ENCODE measurements at regions not wholly inside any gene's neighbourhood (a gene's known extent, or its start where the extent isn't known, plus 50 kb on each side); places are given as distances from the start of the nearest gene placed in this dataset.

DNA sequence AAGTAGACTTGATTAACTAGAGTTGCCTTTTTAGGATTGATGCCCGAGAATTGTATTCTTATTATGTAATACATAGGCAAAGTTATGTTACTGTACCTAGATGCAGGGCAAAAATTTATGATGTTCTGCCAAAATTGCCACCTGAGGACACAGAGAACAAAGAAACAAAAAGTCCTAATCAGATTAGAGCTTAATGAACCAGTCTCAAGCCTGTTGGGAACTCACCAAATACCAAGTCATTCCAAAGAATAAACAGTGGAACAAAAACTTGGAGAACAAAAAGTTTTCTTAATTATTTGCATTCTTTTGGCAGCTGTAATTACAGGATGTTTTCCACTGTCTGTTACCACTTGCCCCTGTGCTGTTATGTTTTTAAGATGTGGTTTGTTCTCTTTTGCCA is 154.7 kb upstream of the SGK1 start:
- DNase-seq, result no peak

DNA sequence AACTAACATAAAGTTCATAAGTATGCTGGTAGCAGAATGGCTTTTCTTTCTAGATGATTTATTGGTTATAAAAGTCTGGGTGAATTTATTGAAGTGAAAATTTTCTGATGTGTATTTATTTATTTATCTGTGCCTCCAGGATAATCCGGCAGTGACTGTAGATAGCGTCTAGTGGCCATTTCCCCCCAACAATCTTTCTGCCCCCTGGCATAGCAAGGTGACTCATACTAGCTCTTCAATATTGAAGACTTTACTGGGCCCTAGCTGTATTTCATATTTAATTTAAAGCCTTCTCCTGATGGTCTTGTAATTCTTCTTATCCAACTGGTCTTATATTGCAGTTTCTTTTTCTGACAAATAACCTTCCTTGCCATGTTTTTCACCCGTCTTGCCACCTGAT is 154.1 kb upstream of the SGK1 start:
- no peak for DNase-seq

DNA sequence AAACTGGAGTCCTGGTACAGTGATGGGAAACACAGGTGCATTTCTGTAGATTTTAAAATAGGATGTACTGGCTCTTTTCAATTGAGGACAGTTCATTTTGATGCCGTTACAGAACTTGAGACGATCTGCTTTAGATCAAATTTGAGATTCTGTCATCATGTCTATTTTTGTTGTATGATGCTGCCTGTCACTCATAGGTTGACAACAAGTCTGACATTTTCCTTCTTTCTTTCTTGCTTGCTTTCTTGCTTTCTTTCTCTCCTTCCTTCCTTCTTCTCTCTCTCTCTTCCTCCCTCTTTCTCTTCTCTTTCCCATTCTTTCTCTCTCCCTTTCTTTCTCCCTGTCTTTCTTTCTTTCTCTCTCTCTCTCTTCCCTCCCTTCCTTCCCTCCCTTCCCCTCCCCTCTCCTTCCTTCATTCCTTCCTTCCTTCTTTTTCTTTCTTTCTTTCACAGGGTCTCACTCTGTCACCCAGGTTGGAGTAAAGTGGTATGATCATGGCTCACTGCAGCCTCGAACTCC is 152.6 kb upstream of the SGK1 start:
- DNase-seq, result no peak

DNA sequence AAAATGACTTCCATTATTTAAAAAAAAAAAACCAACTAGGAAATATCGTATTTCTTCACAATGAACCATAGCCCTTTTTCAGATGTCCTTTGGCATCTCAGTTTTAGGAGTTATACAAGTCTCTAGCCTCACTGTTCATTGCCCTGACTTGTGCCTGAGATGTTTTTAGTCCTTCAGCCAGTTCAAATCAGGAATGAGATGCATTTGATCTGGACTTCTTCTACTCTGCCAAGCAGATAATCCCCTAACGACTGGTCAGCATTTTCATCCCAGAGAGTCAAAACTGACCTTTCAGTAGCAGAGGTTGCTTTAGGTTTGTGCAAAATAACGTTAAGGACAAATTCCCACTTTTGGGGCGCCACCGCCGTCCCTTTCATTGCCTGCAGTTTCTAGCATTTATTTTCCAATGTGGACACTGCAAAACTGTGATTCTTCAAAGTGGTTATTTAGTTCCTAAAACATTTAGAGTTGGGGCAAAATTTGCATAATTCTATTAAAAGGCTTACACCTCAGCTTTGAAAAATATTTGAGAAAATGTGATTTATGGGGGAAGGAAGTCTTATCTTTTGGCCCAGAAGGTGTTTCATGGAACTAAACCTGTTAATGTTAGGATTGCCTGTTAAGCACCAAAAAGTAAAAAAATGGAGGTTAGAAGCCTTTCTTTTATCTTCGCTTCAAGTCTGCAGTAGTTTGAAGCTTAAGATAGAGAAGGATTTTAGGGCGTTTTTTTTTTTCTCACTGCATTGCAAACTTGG is 152.0 kb upstream of the SGK1 start:
- DNase-seq, result no peak

DNA sequence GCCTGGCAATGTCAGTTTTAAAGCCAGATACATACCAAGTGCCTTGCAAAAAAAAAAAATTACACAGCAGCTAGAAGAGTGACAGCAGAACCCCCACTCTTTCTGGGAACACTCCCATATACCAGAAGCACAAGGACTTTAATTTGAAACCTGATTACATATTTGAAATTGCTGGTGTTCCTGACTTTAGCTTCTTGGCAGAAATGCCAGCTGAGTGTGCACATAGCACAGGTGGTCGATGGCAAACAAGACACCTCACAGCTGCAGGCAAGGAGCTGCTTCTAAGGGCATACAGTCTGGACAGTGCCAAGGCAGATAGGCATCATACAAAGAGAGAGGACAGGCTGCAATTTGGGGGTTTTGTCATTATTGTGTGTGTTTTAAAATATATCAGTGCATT is 150.7 kb upstream of the SGK1 start:
- DNase-seq, result no peak

DNA sequence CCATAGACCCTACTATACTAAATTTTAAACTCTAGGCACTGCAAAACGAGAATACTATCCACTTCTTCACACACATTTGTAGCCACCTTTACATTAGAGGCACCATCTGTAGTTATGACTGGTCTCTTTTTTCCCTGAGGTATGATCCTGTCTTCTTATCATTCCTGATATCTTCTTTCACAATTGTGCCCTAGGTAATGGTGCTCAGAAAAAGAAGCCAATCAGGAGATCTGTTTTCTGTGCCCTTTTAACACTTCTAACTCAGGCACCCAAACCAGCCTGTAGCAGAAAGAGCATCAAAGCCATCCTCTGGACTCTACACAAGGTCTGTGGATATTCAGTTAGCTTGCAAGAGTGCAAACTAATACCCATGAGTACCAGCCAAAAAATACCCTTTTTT is 149.7 kb upstream of the SGK1 start:
- no peak for DNase-seq

DNA sequence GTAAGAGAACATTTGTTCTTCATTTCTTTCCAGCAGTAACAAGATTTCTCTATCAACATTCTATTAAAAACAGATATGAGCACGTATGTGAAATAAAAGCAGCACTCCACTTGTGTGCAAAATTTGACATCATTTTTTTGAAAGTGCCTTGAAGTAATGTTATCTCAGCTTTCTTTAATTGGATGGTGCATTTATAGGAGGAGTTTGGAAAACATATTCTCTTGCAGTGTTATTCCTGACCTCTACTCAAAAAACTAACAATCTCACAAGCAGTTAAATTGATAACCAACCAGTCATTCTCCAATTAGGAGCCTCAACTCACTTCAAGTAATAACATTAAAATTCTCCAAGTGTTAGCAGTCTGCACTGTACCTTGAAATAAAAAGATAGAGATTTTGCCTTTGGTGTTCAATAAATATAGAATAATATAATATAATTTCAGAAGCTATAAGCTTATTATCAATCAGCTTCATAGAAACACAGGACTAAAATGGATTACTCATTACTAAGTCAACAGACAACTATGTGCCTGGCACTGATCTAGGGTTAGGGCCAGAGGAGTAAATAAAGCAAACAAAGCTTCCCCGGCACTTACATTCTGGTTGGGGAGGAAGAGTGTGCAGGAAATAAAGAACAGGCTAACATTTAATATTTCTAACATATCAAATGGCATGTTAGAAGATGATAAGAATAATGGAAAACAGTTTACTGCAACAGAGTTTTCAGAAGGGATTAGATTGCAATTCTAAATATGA is 149.0 kb upstream of the SGK1 start:
- DNase-seq, result no peak

DNA sequence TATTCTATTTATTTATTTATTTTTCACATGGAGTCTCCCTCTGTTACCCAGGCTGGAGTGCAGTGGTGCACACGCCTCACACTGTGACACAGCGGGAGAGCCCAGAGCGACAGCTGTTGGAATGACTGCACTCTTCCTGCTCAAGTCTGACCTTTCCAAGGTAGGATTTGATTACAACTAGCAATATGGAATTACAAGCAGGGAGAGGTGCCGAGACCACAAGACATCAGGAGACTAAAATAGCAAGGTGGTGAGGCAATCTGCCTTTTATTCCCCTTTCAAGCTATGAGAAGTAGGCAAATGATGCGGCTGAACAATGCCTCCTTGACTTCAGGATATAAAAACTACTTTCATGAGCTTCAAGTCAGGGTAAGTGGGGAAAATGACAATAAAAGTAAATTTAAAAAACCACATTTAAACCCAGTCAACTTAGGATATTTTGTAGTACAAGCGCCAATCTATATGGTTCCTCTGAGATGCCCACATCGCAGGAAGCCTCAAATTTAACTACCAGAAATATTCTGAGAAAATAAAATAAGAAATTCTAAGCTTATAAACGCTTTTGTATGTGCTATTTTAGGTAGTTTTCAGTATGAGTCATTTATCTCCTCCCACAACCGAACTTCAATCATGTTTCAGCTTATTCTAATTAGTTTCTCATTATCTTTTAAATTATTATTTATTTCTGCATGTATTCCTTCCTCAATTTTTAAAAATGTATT is 146.9 kb upstream of the SGK1 start:
- no peak for DNase-seq

DNA sequence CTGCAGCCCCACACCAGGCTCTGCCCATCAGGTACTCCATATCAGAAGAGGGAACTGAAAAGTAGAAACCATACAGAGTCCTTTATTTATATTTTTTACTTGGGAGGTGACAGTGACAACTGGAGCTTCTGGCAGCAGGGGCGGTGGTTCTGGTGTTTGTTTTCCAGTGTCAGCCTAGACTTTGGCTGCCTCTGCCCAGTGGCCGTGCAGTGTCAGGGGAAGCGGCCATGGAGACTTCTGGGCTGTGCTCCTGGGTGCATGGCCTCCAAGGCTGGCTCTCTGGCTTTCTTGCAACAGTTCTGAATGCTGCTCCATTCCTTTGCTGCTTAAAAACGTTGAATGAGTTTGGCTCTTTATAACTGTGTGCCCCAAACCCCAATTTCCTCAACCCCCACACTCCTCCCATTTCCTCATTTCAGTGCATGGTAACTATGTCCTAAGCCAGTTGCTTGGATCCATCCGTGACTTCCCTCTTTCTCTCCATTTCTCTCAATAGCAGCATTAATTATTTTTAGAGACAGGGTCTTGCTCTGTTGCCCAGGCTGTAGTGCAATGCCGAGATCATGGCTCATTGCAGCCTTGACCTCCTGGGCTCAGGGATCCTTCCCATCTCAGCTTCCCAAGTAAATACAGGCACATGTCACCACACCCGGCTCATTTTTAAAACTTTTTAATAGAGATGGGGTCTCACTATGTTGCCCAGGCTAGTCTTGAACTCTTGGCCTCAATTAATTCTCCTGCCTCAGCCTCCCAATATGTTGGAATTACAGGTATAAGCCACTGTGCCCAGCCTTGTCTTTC is 141.1 kb upstream of the SGK1 start:
- DNase-seq, result no peak

DNA sequence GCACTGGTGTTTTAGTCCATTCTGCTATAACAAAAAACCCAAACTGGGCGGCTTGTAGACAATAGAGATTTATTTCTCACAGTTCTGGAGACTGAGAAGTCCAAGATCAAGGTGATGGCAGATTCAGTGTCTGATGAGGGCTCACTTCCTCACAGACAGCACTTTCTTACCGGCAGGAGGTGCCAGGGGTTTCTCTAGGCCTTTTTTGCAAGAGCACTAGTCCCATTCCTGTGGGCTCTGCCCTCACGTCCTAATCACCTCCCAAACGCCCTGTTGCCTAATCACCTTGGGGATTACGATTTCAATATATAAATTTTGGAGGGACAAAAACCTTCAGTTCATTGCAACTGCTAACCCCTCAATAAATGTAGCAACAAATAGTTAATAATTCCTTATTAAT is 140.0 kb upstream of the SGK1 start:
- no peak for DNase-seq

DNA sequence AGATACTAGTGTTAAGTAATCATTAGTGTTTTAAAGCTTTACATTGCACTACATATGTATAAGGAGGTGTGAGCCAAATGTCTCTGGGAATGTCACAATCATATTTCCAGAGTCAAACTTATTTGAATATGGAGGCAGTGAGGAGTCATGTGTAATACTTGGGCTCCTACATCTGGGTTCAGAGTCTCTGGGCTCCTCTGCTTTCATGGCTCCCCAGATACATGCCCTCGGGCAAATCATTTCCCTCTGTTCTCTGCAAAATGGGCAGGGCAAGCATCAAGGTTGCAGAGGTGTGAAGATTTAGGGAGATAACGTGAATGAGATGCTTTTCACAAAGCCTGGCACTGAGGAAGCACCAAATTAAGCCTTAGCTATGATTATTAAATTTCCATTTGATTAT is 138.3 kb upstream of the SGK1 start:
- no peak for DNase-seq

DNA sequence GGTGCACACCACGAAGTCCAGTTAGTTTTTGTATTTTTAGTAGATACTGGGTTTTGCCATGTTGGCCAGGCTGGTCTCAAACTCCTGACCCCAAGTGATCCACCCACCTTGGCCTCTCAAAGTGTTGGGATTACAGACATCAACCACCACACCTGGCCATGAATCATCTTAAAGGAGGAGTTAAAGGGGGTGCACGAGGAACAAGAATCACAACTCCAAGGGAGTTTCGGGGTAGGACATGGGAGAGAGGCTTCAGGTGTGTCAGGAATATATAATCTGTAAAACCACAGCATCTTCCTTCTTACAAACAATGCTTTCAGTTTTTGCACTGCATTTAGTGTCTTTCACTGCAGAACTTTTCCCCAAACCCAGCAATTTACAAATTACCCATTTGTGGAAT is 137.4 kb upstream of the SGK1 start:
- DNase-seq, result no peak

DNA sequence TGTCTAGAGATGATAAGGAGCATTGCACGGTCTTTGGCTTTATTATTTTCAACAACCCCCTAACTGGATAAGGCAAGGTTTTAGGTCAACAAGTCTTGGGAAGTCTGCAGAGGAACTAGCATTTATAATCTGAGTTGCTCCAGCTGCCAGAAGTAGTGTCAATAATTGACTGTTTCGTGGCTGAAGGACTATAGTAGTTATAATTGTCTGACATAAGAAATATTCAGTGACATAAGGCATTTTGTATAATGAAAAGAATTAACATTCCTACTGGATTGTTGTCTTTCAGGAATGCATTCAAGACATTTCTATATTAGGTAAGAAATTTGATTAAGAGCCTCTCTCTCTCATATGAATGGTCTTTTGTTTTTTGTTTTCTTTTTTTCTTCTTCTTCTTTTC is 136.9 kb upstream of the SGK1 start:
- no peak for DNase-seq

DNA sequence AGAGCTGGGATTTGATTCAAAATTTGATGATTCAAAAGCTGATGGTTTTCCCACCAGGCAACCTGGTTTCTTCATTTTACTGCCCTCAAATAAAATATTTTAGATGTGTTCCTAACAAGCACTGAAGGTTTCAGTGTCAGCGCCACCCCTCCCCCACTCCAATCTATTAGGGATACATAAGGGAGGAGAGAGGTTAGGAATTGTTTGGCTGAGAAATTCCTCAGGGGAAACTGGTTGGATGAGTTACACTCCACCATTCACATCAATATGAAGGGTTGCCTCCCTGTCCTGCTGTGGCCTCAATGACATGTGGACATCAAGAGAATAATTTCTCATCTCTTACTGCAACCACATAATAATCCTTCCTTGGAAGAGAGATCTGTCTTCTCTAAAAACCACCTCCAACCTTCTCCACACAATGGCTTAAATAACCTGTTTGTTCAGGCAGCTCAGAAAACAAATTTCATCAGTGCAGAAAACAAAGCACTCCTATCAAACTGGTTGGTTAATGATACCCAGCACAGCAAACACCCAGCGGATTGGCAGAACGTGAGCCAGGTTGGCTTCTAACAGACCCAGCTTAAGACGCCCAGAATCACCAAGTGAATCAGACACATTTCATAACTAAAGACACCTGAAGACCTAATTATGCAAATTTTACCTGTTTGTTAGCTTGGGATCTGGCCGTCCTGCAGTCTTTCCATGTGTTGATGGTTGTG is 136.0 kb upstream of the SGK1 start:
- no peak for DNase-seq

DNA sequence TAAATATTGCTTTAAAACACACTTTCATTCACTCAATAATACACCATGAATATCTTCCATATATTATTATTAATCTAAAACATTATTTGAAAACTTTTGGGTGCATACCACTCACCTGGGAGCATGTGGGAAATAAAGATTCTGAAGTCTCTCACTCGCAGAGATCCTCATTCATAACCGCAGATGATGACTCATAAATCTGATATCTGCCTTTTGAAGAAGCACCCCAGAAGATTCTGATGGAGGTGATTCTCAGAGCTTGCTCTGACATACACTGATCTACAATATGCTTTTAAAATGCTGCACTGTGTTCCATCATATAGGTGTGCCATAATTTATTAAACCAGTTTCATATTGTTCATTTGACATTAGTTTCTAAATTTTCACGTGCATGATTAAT is 135.0 kb upstream of the SGK1 start:
- DNase-seq, result no peak

DNA sequence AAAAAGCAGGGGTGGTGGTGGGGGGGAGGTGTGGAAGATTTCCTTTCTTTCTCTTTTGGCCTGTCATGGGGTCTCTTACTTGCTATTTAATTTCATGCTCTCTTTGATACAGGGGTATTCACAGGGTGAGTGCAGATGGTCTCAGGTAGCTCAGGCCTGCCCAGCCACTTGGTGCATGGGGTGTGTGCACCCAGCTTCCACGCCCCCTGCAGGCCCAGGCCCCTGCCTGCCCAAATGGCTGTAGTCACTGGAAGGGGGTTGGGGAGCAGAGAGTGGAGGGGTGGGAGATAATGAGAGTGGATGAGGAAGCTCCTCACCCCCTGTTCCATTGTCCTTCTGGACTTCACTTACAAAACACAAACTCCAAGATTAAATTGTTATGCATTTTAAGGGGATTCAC is 133.6 kb upstream of the SGK1 start:
- no peak for DNase-seq

DNA sequence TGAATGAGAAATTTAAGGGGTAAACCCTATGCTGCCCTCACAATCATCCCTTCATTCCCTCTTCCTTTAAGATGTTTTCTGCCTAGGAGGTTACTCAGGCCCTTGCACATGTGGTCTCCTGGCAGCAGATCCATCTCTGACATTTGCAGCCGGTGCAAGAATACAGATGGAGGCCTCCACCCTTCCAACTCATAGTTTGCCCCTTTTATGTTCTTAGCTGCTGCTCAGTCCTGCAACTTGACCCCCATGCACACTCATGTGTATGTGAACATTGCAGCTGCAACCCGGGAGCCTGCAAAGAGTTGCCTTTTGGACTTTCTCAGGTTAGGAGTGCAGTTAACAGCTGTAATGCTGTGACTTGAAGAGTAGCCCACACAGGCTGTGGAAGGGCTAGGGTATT is 131.9 kb upstream of the SGK1 start:
- DNase-seq, result no peak

DNA sequence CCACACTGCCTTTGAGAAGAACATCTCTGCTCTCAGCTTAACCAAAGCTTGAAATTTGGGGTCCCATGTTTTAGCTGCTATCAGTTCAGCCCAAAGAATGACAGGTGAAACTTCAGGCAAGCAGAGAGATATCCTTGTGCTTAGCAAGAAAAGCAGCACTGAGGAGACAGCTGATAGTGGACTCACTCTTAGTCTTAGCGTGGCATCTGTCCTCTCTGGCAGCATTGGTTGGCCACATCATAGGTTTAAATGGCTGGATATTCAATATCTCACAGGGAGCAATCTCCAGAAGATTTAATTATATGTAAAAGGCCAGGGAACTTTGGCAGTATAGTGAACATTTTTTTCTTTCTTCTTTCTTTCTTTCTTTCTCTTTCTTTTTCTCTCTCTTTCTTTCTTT is 131.1 kb upstream of the SGK1 start:
- no peak for DNase-seq

DNA sequence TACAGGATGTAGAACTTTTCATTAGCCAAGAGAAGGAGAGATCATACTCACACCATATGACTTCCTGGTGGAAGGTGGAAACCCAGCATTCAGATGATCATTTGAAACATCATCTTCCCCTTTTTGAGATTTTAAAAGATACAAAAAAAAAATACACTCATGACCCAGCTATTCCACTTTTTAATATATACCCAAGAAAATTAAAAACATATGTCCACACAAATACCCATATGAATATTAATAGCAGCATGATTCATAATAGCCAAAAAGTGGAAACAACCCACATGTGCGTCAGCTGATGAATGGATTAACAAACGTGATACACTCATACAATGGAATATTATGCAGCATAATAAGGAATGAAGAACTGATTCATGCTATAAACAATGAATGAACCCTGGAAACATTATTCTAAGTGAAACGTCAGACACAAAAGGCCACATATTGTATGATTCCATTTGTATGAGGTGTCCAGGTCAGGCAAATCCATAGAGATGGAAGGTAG is 130.0 kb upstream of the SGK1 start:
- DNase-seq, result no peak

DNA sequence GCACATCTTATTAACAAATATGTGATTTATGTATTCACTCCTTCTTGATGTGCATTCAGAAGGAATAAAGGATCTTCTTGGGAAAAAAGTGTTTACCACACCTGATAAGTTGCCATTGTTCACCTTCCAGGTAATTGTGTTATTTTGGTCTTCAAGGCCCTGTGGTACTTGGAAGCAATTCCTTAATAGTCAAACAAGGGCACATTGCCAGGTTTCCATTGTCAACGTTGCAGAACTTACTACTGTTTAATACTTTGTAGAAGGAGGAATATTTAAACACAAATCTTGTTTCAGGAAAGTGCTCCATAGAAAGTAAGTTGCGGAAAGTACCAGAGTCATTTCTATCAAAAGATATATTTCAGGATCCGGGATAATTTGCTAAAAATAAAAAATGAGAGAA is 129.5 kb upstream of the SGK1 start:
- no peak for DNase-seq

DNA sequence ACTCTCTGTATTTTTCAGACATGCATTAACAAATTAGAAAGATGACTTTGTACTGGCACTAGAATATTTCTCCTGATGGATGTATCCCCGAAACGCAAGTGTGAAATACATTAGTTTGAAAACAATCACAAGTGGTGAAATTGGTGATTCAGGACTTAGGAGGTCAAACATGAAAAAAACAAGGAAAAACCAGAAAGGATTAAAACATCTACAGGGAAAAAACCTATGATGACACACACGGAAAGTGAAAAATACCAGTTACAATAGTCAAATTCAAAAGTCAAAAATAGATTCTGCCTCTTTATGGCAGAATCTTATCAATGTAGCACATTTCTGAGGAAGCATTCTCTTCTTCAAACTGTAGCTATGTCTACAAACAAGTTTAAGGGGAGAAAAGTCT is 129.0 kb upstream of the SGK1 start:
- DNase-seq, result no peak

DNA sequence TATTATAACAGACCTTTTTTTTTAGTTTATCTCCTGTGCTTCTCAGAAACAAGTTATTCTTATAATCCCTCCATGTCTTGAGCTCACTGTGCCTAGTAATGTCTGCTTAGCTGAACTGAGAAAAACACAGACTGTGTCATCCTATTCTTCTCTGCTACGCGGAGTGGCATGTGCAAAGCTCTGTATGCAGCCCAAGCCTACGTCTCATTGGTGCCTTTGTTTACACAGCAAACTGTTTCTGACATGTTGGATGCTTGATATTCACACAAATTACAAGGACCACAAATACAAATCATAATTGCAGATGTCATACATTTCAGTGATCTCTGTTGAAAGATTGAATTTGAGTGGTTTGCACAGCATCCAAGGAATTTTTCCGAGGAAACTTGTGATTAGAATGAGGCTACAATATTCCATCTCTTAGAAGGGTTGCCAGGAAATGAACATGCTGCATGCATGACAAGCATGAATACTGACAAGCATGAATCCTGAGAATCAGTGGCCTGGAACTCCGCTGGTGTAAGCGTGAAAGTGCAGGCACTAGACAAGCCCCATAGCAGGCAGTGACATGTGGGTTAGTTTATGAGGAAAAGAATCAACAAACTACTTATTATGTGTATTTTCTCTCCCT is 128.4 kb upstream of the SGK1 start:
- no peak for DNase-seq
